ENCODE measurements at regions not wholly inside any gene's neighbourhood (a gene's known extent, or its start where the extent isn't known, plus 50 kb on each side); places are given as distances from the start of the nearest gene placed in this dataset.
"Not testable (repeated sequence)": the region's sequence is repeated elsewhere in the genome, so short reads cannot be mapped to it uniquely, and the experiment has no call there.

DNA sequence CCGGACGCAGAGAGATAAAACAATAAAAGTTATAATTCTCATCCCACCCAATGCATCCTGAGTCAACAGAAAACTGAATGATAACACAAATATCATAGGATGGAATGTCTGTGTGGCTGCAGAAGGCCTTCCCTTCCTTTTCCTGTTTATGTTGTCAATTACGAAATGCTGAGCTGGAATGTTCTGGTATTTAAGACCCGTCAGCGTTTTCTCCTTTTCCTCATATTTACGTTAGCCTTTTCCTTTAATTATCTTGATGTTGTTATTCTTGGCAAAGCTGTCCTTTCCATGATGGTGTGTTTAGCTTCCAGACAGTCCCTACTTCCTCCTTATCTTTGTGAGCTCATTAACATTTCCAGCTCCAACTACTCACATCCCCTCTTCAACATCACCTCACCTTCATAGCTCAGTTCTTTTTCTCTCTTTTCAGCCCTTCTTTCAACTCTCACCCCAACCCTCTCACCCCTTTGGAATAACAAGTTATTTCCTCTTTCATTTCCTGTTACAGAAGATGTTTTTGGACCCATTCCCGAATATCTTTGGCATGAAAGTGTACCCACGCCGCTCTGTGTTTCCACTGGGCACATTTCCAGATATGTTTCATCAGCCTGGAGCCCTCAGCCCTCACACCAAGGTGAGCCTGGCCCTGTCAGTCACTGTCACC lies 221.6 kb downstream of the NR2F1-AS1 start:
- peak; percentile 32 for DNase-seq (ENCODE audit: low read depth, low spot score)

DNA sequence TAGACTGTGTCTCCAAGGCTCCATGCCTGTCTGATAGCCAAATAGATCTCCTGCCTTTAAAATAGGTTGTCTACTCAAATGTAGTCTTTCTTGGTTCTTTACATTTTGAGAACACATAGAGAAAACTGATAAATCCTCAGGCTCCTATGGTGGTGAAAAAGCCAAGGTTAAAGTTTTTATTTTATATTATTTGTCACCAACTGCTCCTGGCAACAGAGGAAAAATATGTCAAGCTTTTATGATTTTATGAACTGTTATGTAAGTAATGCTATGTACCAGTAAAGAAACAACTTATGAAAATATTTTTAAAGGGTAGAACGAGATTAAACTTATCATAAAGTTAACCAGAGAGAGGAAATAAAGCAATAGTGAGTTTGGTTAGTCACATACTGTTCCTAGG lies 222.8 kb downstream of the NR2F1-AS1 start:
- DNase-seq (ENCODE audit: low read depth, low spot score): no peak

DNA sequence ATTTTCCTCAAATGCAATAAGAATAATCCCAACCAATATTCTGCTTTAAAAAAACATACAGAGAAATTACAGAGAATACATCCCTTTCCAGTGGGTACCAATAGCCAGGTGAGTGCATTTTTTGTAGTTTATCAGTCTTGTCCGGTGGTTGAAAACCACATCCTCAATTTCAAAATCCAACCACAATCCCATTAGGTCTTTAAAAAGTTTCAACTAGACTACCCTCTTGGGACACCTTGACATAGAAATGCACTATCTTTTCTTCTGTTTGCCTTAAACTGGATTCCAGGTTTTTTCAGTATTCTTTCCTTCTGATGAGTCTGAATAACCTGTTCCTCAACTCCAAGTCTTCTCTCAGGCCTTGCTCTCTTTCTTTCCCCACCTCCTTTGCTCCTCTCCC lies 223.3 kb downstream of the NR2F1-AS1 start:
- DNase-seq (ENCODE audit: low read depth, low spot score): no peak

DNA sequence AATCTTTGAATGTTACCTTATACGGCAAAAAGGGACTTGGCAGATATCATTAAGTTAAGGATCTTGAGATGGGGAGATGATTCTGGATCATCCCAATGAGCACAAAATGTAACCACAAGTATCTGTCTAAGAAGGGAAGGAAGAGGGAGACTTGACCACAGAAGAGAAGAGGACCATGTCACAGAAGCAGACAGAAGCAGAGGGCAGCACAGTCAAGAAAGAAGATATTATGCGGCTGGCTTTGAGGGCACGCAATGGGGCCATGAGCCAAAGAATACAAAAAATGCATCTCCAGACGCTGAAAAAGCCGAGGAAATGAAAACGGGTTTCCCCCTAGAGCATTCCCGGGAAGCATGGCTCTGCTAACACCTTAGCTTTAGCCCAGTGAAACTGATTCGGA lies 225.3 kb downstream of the NR2F1-AS1 start:
- no peak for DNase-seq (ENCODE audit: low read depth, low spot score)

DNA sequence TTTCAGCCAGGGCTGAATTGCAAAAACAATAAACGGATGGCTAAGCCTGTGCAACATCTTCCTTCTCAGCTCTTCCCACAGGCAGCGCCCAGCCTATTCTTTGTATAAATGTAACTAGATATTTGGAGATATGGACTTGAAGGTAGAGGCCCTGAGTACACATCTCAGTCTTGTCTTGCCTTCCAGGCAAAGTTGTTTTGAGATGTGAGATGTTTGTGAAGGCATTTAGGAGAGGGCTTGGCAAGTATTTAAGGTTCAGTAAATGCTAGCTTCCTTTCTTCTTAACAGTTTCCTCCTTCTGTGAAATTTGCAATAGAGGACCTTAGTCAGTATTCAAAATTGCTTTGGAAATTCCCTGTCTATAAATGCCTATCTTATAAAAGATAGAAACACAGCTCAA lies 228.8 kb downstream of the NR2F1-AS1 start:
- no peak for DNase-seq (ENCODE audit: low read depth, low spot score)

DNA sequence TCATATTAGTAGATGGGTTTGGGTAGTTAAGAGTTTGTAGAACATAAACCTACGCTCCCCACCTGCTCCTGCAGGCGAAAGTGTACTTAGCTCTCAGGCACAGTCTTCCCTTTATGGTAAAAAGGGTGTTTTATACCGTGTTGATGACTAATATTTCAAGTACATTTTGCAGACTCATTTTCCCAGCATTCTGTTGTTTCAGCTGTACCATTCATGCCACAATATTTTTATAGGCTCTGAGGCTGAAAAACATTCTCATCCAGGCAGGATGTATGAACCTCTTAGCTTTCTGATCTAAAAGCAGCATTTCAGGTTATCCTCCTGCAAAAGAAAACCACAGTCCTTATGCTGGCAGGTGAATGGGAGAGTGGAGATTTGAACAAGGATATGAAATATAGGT lies 231.4 kb downstream of the NR2F1-AS1 start:
- DNase-seq (ENCODE audit: low read depth, low spot score): peak; percentile 88

DNA sequence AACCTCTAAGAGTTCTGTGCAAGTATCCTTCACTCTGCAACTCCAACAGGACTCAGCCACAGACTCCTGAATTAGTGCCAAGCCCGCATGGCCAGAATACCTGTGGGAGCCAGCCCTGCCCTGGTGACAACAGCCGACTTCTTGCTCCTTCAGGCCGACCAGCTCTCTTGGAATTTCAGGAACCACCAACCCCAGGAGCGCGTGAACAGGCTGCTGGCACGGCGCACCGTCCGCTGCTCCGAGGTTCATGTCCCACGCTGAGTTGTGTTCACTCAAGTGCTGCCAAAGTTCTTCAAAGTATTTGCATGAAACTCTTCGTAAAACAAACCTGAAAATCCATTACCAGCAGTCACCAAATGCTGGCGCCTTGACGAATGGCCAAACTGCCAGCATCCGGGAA lies 232.8 kb downstream of the NR2F1-AS1 start:
- DNase-seq (ENCODE audit: low read depth, low spot score): no peak

DNA sequence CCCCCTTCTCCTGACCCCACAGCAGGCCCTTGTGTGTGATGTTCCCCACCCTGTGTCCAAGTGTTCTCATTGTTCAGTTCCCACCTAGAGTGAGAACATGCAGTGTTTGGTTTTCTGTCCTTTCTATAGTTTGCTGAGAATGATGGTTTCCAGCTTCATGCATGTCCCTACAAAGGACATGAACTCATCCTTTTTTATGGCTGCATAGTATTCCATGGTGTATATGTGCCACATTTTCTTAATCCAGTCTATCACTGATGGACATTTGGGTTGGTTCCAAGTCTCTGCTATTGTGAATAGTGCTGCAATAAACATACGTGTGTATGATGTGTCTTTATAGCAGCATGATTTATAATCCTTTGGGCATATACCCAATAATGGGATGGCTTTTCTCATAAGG lies 234.2 kb downstream of the NR2F1-AS1 start:
- DNase-seq (ENCODE audit: low read depth, low spot score): not testable (repeated sequence)

DNA sequence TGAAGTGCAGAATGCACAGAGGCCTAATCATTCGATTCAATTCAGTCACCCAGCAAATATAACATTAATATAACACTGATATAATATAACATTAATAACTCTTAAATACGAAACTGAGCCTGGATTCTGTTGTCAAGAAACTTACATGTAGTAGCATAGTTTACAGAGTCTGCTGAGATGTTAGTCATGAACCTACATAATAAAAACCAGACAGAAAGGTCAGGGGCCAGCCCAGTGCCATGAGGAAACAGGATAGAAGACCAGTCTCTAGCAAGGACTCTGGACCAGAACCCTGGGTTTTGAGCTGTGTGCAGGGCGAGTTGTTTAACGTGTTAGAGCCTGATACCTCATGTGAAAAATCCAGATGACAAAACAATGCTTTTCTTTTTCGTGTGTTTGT lies 234.7 kb downstream of the NR2F1-AS1 start:
- DNase-seq (ENCODE audit: low read depth, low spot score): no peak

DNA sequence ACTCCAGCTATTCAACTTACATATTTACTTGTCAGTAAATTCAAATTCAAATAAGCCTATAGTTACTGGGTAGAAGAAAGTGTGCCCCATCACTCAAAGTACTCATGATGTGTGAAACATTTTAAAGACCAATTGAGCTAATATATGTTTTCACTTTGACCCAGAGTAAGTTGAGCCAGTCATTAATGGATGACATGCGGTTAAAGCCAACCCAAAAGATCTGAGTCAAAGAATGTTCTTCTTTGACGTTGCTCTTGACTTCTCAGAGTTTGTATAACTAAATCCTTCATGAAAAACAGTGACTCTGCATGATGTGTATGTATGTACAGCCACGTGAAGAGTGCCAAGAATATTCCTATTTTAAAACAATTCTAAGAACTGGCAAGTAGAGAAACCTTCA lies 237.4 kb downstream of the NR2F1-AS1 start:
- DNase-seq (ENCODE audit: low read depth, low spot score): no peak

DNA sequence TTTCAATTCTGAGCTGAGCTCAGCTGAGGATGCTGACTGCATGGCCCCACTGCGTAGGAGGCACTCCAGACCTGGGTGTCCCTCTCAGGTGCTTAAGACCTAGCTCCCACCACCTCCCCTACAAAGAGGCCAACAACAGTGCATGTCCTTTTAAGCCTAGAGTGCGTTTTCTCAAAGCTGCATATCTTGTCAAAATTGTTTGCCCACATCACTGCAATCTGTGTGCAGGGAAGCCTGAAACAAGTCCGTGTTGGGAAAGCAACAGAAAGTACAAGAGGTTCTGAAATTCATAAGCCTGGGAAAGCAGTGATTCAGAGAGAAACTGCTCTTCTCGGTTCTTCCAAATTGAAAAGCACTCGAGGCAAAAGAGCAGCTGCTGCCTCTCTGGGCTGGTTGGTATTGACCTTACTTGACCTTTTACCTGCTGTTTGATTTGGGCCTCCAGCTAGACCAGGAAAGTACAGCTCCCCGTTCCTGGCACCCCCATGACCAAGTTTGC lies 238.4 kb downstream of the NR2F1-AS1 start:
- no peak for DNase-seq (ENCODE audit: low read depth, low spot score)

DNA sequence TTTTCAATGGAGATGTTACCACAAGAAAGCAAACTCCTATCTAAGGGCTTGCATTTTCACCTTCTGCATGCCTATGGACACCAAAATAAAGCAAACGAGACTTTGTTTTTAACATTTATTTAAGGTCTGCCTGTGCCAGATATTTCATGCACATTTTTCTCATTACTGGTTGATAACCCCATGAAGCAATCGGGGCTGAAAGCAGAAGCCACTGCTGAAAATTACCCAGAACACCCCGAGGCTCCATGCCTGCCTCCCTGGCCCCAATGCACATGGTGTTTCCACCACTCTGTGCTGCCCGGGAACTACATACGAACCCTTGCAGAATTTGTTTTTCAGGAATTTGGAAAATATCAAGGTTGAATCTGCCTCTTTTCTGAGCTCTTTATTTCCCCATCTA lies 240.1 kb downstream of the NR2F1-AS1 start:
- no peak for DNase-seq (ENCODE audit: low read depth, low spot score)

DNA sequence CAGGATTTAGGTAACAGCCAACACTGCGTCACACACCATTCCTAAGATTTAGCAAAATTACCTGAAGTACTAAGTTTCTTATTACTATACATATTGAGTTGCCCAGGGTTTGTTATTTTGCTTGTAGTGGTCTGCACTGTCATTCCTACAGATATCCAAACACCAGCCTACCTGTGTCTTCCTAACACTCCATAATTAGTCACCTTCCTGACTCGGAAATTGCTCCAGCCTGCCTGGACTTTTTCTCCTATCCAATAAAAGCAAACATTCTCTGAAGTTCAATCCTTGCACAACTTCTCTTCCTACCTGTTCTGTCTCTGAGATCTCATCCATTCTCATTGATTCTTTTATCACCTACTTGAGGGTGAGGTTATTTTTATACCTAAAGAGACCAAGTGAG lies 243.9 kb downstream of the NR2F1-AS1 start:
- no peak for DNase-seq (ENCODE audit: low read depth, low spot score)

DNA sequence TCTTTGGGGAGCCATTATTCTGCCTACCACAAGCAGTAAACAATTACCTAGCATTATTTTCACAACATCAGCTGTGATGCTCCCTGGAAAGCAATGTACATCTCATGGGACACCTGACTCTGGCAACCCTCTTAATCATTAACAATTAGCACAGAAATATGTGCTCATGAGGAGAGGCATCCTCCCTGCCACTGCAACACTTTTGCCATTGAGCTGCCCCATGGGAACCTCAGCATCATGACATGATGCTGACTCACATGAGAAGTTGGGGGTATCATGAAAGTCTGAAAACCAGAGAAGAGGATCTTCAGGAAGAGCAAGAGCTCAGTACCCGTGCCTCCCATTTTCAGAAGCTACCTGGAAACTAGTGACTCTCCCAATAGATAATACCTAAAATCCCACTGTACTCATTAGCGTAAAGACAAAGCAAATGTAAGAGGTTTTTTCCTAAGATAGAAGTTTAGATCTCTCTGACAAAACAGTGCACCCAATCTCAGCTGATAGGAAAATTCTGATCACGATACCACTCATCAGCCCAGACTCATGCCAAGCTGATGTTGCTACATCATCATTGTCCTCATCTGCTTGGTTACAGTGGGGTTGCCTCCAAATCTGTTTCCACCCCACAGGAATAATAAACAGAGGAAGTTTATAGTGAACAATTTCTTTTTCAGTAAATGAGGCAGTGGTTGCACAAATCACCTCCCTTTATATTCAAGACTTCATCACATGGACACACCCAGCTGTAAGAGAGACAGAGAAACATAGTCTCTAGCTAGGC lies 244.5 kb downstream of the NR2F1-AS1 start:
- no peak for DNase-seq (ENCODE audit: low read depth, low spot score)

DNA sequence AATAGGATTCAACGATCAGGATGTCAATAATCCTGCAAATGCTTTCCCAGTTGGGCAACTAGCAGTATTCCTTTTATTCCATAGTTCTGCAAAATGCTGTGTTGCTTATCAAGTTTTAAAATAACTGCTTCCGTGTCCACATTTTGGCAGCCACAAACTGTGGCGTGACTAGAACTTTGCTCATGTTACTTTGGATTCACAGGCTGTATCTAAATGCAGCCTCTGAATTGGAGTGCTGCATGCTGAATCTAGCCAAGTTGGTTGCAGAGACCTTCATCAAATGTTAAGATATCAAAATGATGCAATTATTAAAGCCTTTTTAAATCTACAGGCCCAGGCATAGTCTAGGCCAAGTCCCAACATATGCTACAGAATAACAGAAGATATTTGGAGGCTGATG lies 249.2 kb downstream of the NR2F1-AS1 start:
- DNase-seq (ENCODE audit: low read depth, low spot score): no peak

DNA sequence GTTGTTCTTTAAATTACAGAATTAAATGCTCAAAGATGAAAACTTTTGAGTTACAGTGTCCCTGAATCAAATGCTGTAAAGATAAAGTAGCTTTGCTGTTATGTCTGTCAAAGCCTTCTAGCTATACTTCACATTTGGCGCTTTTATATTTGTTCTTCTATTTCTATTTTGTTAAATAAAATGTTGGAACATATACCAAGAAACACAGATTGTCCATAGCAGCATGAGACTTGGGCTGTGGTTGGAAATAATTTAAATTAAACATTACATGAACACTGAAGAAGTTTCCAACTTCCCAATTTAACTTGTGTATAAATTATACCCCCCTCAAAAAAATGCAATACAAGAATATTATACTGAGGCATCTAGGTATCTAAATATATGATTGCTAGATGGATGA lies 249.8 kb downstream of the NR2F1-AS1 start:
- DNase-seq (ENCODE audit: low read depth, low spot score): no peak

DNA sequence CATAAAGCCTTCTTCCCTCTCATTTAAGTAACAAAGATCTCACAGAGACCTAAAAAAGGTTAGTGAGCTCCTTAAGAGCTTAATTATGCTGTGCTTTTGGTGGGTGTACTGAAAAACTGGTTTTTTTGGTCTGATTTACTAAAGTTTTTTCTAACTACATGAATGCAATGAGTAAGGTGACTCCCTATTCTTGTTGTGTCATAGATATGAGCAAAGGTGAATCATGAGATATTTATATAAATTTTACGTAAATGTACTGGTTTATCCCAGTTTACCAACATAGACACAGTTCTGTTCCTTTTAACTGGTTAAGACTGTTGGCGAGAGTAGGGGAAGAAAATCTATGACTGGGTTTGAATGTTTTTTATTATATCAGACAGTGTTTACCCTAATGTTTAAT lies 250.5 kb downstream of the NR2F1-AS1 start:
- no peak for DNase-seq (ENCODE audit: low read depth, low spot score)

DNA sequence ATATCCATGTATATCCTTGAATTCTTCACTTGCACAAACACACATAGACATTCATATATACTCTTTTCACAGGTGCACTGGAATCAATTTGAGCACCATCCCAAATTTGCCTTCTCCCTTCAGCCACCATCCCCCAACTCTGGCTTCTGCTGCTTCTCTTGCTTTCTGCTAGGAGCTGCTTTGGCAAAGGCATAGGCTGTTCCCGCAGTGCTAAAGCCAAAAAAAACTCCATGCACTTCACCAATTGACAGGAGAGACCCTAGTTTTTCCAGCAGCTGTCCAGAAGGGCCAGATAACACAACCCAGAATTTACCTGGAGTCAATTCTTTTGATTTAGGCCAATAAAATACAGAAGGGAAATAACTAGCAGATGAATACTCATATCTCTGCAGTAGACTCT lies 251.3 kb downstream of the NR2F1-AS1 start:
- DNase-seq (ENCODE audit: low read depth, low spot score): no peak

DNA sequence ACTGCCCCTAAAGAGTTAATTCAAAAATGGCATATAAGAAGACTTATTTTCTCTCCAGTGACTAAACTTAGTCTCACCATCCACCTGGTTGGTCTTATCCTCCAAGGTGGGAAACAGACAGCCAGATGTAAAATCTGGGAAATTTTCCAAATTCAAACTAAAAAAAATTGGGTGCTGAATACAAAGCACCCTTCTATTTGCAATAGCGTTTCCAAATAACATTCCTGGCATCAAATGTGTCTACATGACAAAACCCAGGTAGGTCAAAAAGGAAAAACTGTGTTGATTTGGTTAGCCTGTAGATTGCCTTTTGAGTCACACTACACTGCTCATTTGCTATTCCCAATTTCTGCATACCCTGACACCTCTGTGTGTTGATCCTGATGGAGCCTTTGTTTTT lies 252.2 kb downstream of the NR2F1-AS1 start:
- no peak for DNase-seq (ENCODE audit: low read depth, low spot score)

DNA sequence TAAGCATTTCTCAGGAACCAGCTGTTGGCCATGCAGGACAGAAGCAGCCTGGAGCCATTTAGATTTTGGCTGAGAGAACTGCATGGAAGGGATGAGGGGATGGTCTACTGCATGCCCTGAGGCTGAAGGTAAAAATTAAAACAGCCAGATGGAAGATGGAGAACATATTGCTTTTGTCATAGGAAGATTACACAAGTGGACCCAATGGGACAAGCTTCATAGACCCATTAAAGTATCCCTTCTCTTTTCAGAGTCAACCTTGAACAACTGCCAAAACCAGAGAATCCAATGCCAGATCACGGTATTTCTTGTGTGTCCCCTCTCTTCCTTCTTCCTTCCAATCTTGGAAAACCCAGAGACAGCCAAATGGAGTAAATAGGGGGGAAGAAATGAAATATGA lies 253.4 kb downstream of the NR2F1-AS1 start:
- DNase-seq (ENCODE audit: low read depth, low spot score): no peak

DNA sequence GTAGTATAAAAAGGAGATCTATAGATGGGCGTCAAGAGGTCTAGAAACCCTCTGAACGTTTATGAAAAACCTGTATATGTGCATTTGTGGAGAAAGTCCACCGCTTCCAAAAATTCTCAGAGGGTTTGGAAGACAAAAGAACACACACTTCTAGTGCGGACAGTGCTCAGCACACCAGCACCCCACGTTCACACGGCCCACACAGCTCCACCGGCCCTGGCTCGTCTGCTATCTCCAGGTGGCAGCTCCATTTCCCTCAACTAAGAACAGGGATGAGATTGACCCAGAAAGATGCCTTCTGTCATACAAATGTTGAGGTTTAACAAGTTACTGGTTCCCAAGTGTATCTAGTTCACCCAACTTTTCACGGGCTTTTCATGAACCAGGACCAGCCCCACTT lies 255.1 kb downstream of the NR2F1-AS1 start:
- no peak for DNase-seq (ENCODE audit: low read depth, low spot score)

DNA sequence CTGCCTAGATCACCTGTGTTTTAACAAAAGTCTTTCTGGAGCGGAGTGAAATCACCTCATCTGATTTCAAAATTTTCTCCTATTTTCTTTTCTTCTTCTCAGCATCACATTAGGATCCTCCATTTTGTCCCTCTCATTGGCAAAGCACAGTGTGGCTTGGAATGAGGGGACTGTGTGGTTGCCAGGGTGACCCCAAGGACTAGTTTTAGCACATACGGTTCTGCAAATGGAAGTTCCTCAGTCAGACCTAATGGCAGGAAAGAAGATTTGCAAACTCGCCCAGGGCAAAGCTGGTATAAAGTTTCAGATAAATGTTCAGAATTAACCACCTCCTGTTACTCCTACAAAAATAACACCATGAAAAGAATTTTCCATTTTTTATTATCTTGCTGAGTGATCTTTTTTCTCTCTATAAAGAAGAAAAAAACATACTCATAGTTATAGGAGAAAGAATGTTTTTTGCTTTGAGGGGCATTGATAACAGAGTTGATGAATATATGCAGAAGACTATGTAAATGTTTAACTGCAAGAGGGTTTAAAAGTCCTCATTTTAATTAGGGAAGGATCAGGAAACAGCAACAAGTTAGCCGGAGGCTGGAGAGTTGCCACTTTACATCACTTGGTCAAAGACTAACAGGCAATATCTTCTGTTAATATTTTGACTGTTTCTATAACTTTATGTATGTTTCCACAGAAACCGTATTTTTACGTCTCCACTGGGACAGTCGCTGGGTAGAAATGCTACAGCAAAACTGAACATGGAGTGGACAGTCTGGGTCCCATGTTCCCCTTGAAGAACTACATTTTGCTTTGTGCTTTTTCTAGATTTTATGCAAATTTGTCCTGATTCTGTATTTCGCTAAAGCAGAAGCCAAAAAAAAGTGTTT lies 257.8 kb downstream of the NR2F1-AS1 start:
- no peak for DNase-seq (ENCODE audit: low read depth, low spot score)

Data from brain pericyte (primary cell).